ENCODE measurements at regions not wholly inside any gene's neighbourhood (a gene's known extent, or its start where the extent isn't known, plus 50 kb on each side); places are given as distances from the start of the nearest gene placed in this dataset.

- H3K27me3 ChIP-seq (replicated peaks; ENCODE audit: insufficient read depth): no peaks in the 10 kb centered on the region; the same call in 1 of the 2 replicates
- no peak overlapping the region for H3K27ac ChIP-seq
- no peaks in the 10 kb centered on the region for H3K9me2 ChIP-seq (ENCODE audit: insufficient read depth)
- H3F3A ChIP-seq (ENCODE audit: insufficient read depth): no peaks in the 10 kb centered on the region
- TF ChIP-seq EZH2 (IDR thresholded peaks at IDR 0.05; ENCODE audit: insufficient read depth, poor library complexity, severe bottlenecking) (no peak), EZH2phosphoT487 (IDR thresholded peaks at IDR 0.05; ENCODE audit: insufficient read depth, low read depth) (no peak)
- DNase-seq: no peak
- no peaks in the 10 kb centered on the region for H3K4me1 ChIP-seq (ENCODE audit: insufficient read depth)
- H3K79me2 ChIP-seq (ENCODE audit: insufficient read depth): no peaks in the 10 kb centered on the region
- in situ Hi-C loops (cut with MboI): no loop called here
- H3K4me3 ChIP-seq: no peak overlapping the region
- H2AFZ ChIP-seq: no peak overlapping the region
- no peak overlapping the region for H3K9ac ChIP-seq
- H3K36me3 ChIP-seq (ENCODE audit: low read depth): no peaks in the 10 kb centered on the region
- H4K20me1 ChIP-seq (ENCODE audit: insufficient read depth): no peaks in the 10 kb centered on the region
- H3K9me3 ChIP-seq (ENCODE audit: low read depth): no peaks in the 10 kb centered on the region
- 2 to 10% methylated on average over 2 of the region's 2 CpGs for WGBS, 2 experiments (ENCODE audit: low coverage in 1 of 2, low lambda C conversion rate in 2 of 2, missing lambda C conversion rate in 2 of 2)
- H3K4me2 ChIP-seq (ENCODE audit: unreplicated experiment): no peak overlapping the region
These were observed 492.1 kb downstream of the MAFB start for GRCh38 chr20:40196846-40197436.

- Histone ChIP-seq H4K20me1 (ENCODE audit: insufficient read depth) (no peaks in the 10 kb centered on the region), H3K79me2 (ENCODE audit: insufficient read depth) (no peaks in the 10 kb centered on the region), H3K4me2 (ENCODE audit: unreplicated experiment) (no peak overlapping the region), H3K27ac (no peak overlapping the region), H3K4me1 (ENCODE audit: insufficient read depth) (no peaks in the 10 kb centered on the region), H3K27me3 (replicated peaks; ENCODE audit: insufficient read depth) (no peaks in the 10 kb centered on the region; the same call in 1 of the 2 replicates), H3F3A (ENCODE audit: insufficient read depth) (no peaks in the 10 kb centered on the region), H3K36me3 (ENCODE audit: low read depth) (no peaks in the 10 kb centered on the region), H3K9me3 (ENCODE audit: low read depth) (no peaks in the 10 kb centered on the region), H3K4me3 (no peak overlapping the region), H2AFZ (no peak overlapping the region), H3K9ac (no peak overlapping the region), H3K9me2 (ENCODE audit: insufficient read depth) (no peaks in the 10 kb centered on the region)
- no peak for TF ChIP-seq EZH2 (IDR thresholded peaks at IDR 0.05; ENCODE audit: insufficient read depth, poor library complexity, severe bottlenecking)
- TF ChIP-seq EZH2phosphoT487 (IDR thresholded peaks at IDR 0.05; ENCODE audit: insufficient read depth, low read depth): no peak
- in situ Hi-C loops (cut with MboI): no loop called here
- 62 to 71% methylated on average over 6 of the region's 6 CpGs for WGBS, 2 experiments (ENCODE audit: low coverage in 1 of 2, low lambda C conversion rate in 2 of 2, missing lambda C conversion rate in 2 of 2)
- no peak for DNase-seq
These were observed 493.3 kb downstream of the MAFB start for GRCh38 chr20:40195742-40196141.

GRCh38 chr20:40192529-40192928, 496.5 kb downstream of the MAFB start:
- Histone ChIP-seq H3K27me3 (replicated peaks; ENCODE audit: insufficient read depth) (no peaks in the 10 kb centered on the region), H3K9me2 (ENCODE audit: insufficient read depth) (no peaks in the 10 kb centered on the region), H3K36me3 (ENCODE audit: low read depth) (no peaks in the 10 kb centered on the region), H3K9ac (no peak overlapping the region), H3K79me2 (ENCODE audit: insufficient read depth) (no peaks in the 10 kb centered on the region), H3K4me3 (no peak overlapping the region), H3F3A (ENCODE audit: insufficient read depth) (no peaks in the 10 kb centered on the region), H2AFZ (no peak overlapping the region), H3K4me1 (ENCODE audit: insufficient read depth) (no peaks in the 10 kb centered on the region), H3K27ac (no peak overlapping the region), H4K20me1 (ENCODE audit: insufficient read depth) (no peaks in the 10 kb centered on the region), H3K4me2 (ENCODE audit: unreplicated experiment) (no peak overlapping the region), H3K9me3 (ENCODE audit: low read depth) (no peaks in the 10 kb centered on the region)
- TF ChIP-seq EZH2 (IDR thresholded peaks at IDR 0.05; ENCODE audit: insufficient read depth, poor library complexity, severe bottlenecking) (no peak), EZH2phosphoT487 (IDR thresholded peaks at IDR 0.05; ENCODE audit: insufficient read depth, low read depth) (no peak)
- no peak for DNase-seq
- in situ Hi-C loops (cut with MboI): no loop called here

GRCh38 chr20:40192081-40192480, 497.0 kb downstream of the MAFB start:
- Histone ChIP-seq H3K4me1 (ENCODE audit: insufficient read depth) (no peaks in the 10 kb centered on the region), H3K4me3 (no peak overlapping the region), H3K27ac (no peak overlapping the region), H2AFZ (no peak overlapping the region), H3K9ac (no peak overlapping the region), H3F3A (ENCODE audit: insufficient read depth) (no peaks in the 10 kb centered on the region), H4K20me1 (ENCODE audit: insufficient read depth) (no peaks in the 10 kb centered on the region), H3K79me2 (ENCODE audit: insufficient read depth) (no peaks in the 10 kb centered on the region), H3K27me3 (replicated peaks; ENCODE audit: insufficient read depth) (no peaks in the 10 kb centered on the region), H3K36me3 (ENCODE audit: low read depth) (no peaks in the 10 kb centered on the region), H3K4me2 (ENCODE audit: unreplicated experiment) (no peak overlapping the region), H3K9me2 (ENCODE audit: insufficient read depth) (no peaks in the 10 kb centered on the region), H3K9me3 (ENCODE audit: low read depth) (no peaks in the 10 kb centered on the region)
- peak; percentile 44 for DNase-seq
- TF ChIP-seq EZH2phosphoT487 (IDR thresholded peaks at IDR 0.05; ENCODE audit: insufficient read depth, low read depth) (no peak), EZH2 (IDR thresholded peaks at IDR 0.05; ENCODE audit: insufficient read depth, poor library complexity, severe bottlenecking) (no peak)
- in situ Hi-C loops (cut with MboI): no loop called here
- WGBS, 2 experiments (ENCODE audit: low coverage in 1 of 2, low lambda C conversion rate in 2 of 2, missing lambda C conversion rate in 2 of 2): 29 to 41% methylated on average over 4 of the region's 4 CpGs

- H3K9me2 ChIP-seq (ENCODE audit: insufficient read depth): no peaks in the 10 kb centered on the region
- H3K9me3 ChIP-seq (ENCODE audit: low read depth): no peaks in the 10 kb centered on the region
- H3K4me3 ChIP-seq: no peak overlapping the region
- H4K20me1 ChIP-seq (ENCODE audit: insufficient read depth): no peaks in the 10 kb centered on the region
- no peaks in the 10 kb centered on the region for H3K4me1 ChIP-seq (ENCODE audit: insufficient read depth)
- H3K27me3 ChIP-seq (replicated peaks; ENCODE audit: insufficient read depth): no peaks in the 10 kb centered on the region
- H3K79me2 ChIP-seq (ENCODE audit: insufficient read depth): no peaks in the 10 kb centered on the region
- in situ Hi-C loops (cut with MboI): no loop called here
- TF ChIP-seq EZH2 (IDR thresholded peaks at IDR 0.05; ENCODE audit: insufficient read depth, poor library complexity, severe bottlenecking): no peak
- no peak for TF ChIP-seq EZH2phosphoT487 (IDR thresholded peaks at IDR 0.05; ENCODE audit: insufficient read depth, low read depth)
- no peaks in the 10 kb centered on the region for H3K36me3 ChIP-seq (ENCODE audit: low read depth)
- H2AFZ ChIP-seq: no peak overlapping the region
- DNase-seq: no peak
- WGBS, 2 experiments (ENCODE audit: low coverage in 1 of 2, low lambda C conversion rate in 2 of 2, missing lambda C conversion rate in 2 of 2): 10 to 22% methylated on average over 4 of the region's 4 CpGs
- H3K27ac ChIP-seq: no peak overlapping the region
- H3K4me2 ChIP-seq (ENCODE audit: unreplicated experiment): no peak overlapping the region
- H3K9ac ChIP-seq: no peak overlapping the region
- no peaks in the 10 kb centered on the region for H3F3A ChIP-seq (ENCODE audit: insufficient read depth)
These were observed 497.5 kb downstream of the MAFB start for GRCh38 chr20:40191573-40191972.
